ENCODE measurements at regions not wholly inside any gene's neighbourhood (a gene's known extent, or its start where the extent isn't known, plus 50 kb on each side); places are given as distances from the start of the nearest gene placed in this dataset.

GRCh38 chr4:38570647-38571276, 93.2 kb upstream of the KLF3 start:
- intact Hi-C loops (cut with DNase I; ENCODE audit: low total_unique reads) = no loop called here
- 75 to 88% methylated on average over 5 of the region's 5 CpGs for WGBS, 2 donors
- H3K4me3 ChIP-seq (ENCODE audit: low read depth, poor library complexity, severe bottlenecking) = no peak overlapping the region
- no peak for TF ChIP-seq POLR2A (IDR thresholded peaks at IDR 0.05)
- TF ChIP-seq CTCF (IDR thresholded peaks at IDR 0.05) = no peak
- no peak for DNase-seq (ENCODE audit: low spot score in 2 of 2)

GRCh38 chr4:38572793-38573192, 91.2 kb upstream of the KLF3 start:
- intact Hi-C loops (cut with DNase I; ENCODE audit: low total_unique reads) = no loop called here
- no peak for DNase-seq (ENCODE audit: low spot score in 2 of 2)
- TF ChIP-seq CTCF (IDR thresholded peaks at IDR 0.05) (no peak), POLR2A (IDR thresholded peaks at IDR 0.05) (no peak)
- no peak overlapping the region for H3K4me3 ChIP-seq (ENCODE audit: low read depth, poor library complexity, severe bottlenecking)

GRCh38 chr4:38574559-38575333, 89.3 kb upstream of the KLF3 start:
- WGBS, 2 donors = 58 to 64% methylated on average over 17 of the region's 17 CpGs
- intact Hi-C loops (cut with DNase I; ENCODE audit: low total_unique reads) = no loop called here
- no peak for TF ChIP-seq POLR2A (IDR thresholded peaks at IDR 0.05)
- no peak for TF ChIP-seq CTCF (IDR thresholded peaks at IDR 0.05)
- no peak for DNase-seq (ENCODE audit: low spot score in 2 of 2)
- H3K4me3 ChIP-seq (ENCODE audit: low read depth, poor library complexity, severe bottlenecking) = no peak overlapping the region

GRCh38 chr4:38576767-38577166, 87.2 kb upstream of the KLF3 start:
- WGBS, 2 donors = 93 to 99% methylated on average over 3 of the region's 3 CpGs
- H3K4me3 ChIP-seq (ENCODE audit: low read depth, poor library complexity, severe bottlenecking) = no peak overlapping the region
- DNase-seq (ENCODE audit: low spot score in 2 of 2) = no peak
- intact Hi-C loops (cut with DNase I; ENCODE audit: low total_unique reads) = no loop called here
- TF ChIP-seq CTCF (IDR thresholded peaks at IDR 0.05) (no peak), POLR2A (IDR thresholded peaks at IDR 0.05) (no peak)

- no peak for DNase-seq (ENCODE audit: low spot score in 2 of 2)
- H3K4me3 ChIP-seq (ENCODE audit: low read depth, poor library complexity, severe bottlenecking) = no peak overlapping the region
- intact Hi-C loops (cut with DNase I; ENCODE audit: low total_unique reads) = no loop called here
- TF ChIP-seq POLR2A (IDR thresholded peaks at IDR 0.05) (no peak), CTCF (IDR thresholded peaks at IDR 0.05) (no peak)
Observed at GRCh38 chr4:38577462-38577861, 86.5 kb upstream of the KLF3 start.
